PC-9 (cell line): ENCODE measurements at regions not wholly inside any gene's neighbourhood (a gene's known extent, or its start where the extent isn't known, plus 50 kb on each side); places are given as distances from the start of the nearest gene placed in this dataset.

ENCODE experiments used
- BruUV-seq: library from RNA; stranded (reverse); fragments of 400-500 nt; replicated peaks from 2 replicates; lab custom pipeline; 2021; lab: Mats Ljungman, UMichigan
- CTCF ChIA-PET: fragments of 300-600 bp; sonication (Branson Sonifier 250); formaldehyde crosslinking; loops from one replicate; lab custom pipeline; 2022; ENCODE audit warnings: antibody characterized with exemption; lab: Charles Lee
- POLR2A ChIA-PET: fragments of 300-600 bp; sonication (Branson Sonifier 250); formaldehyde crosslinking; loops from one replicate; lab custom pipeline; 2022; ENCODE audit warnings: antibody characterized with exemption; ENCODE audit not compliant: unreplicated experiment; lab: Charles Lee
- DNase-seq, 2 experiments: peaks; one replicate each; pipeline versions ENCODE4 v3.0.0 to v3.0.0-alpha.2; 2015 to 2022; ENCODE audit warnings: mixed read lengths in 1 of 2
- H2AFZ ChIP-seq: fragments of 200-600 bp; sonication (generic); 2 replicates; pipeline ENCODE4 v1.8.1; 2017; ENCODE audit warnings: antibody characterized with exemption
- H3F3A ChIP-seq: fragments of 200-600 bp; sonication (generic); 2 replicates; pipeline ENCODE4 v1.8.1; 2017; ENCODE audit warnings: antibody characterized with exemption, mild to moderate bottlenecking, low read depth; ENCODE audit not compliant: insufficient read depth
- H3K27ac ChIP-seq: fragments of 200-600 bp; sonication (generic); 2 replicates; pipeline ENCODE4 v1.6.1; 2016; ENCODE audit warnings: mixed run types
- H3K27me3 ChIP-seq: fragments of 200-600 bp; sonication (generic); 2 replicates; pipeline ENCODE4 v1.6.1; 2016; ENCODE audit warnings: low read depth, mixed run types; ENCODE audit not compliant: insufficient read depth
- H3K36me3 ChIP-seq: fragments of 200-600 bp; sonication (generic); 2 replicates; pipeline ENCODE4 v1.6.1; 2016; ENCODE audit warnings: low read depth, mixed run types
- H3K4me1 ChIP-seq: fragments of 200-600 bp; sonication (generic); replicated peaks from 2 replicates; pipeline ENCODE4 v1.6.1; 2016; ENCODE audit warnings: mixed run types; ENCODE audit not compliant: insufficient read depth
- H3K4me2 ChIP-seq: fragments of 200-600 bp; sonication (generic); 2 replicates; pipeline ENCODE4 v1.6.1; 2017; ENCODE audit warnings: mixed run types
- H3K4me3 ChIP-seq: fragments of 200-600 bp; sonication (generic); 2 replicates; pipeline ENCODE4 v1.6.1; 2016; ENCODE audit warnings: mixed run types
- H3K79me2 ChIP-seq: fragments of 200-600 bp; sonication (generic); 2 replicates; pipeline ENCODE4 v1.6.1; 2017; ENCODE audit warnings: low read depth, mixed run types
- H3K9me2 ChIP-seq: fragments of 200-600 bp; sonication (generic); 2 replicates; pipeline ENCODE4 v1.8.1; 2017; ENCODE audit warnings: mild to moderate bottlenecking; ENCODE audit not compliant: insufficient read depth
- H3K9me3 ChIP-seq: fragments of 200-600 bp; sonication (generic); 2 replicates; pipeline ENCODE4 v1.8.1; 2016; ENCODE audit warnings: low read depth; ENCODE audit not compliant: insufficient read depth
- H4K20me1 ChIP-seq: fragments of 200-600 bp; sonication (generic); 2 replicates; pipeline ENCODE4 v1.8.1; 2017; ENCODE audit not compliant: insufficient read depth
- CTCF ChIP-seq: fragments of 200-600 bp; sonication (generic); conservative IDR thresholded peaks from 2 replicates; pipeline ENCODE4 v1.6.1; 2017; ENCODE audit warnings: mixed run types, antibody characterized with exemption, mild to moderate bottlenecking, moderate library complexity
- EZH2 ChIP-seq: fragments of 200-600 bp; sonication (generic); IDR thresholded peaks from 2 replicates; pipeline ENCODE4 v1.8.0; 2017; ENCODE audit warnings: antibody characterized with exemption, low read depth
- intact Hi-C: fragments of 100-400 bp; cut with micrococcal nuclease; formaldehyde crosslinking; loops from one replicate; pipeline ENCODE4 v1.10.0; 2022; ENCODE audit not compliant: unreplicated experiment

GRCh38 chr10:15459218-15459617 is 88.1 kb upstream of the FAM171A1 start:
- no peak for DNase-seq
- Histone ChIP-seq H3K4me3 (no peak overlapping the region), H3K4me2 (no peak overlapping the region), H3K9me3 (no peaks in the 10 kb centered on the region), H3K27ac (no peak overlapping the region), H3K79me2 (no peaks in the 10 kb centered on the region), H3K4me1 (no peaks in the 10 kb centered on the region), H4K20me1 (no peaks in the 10 kb centered on the region), H3K27me3 (no peaks in the 10 kb centered on the region), H3K36me3 (no peaks in the 10 kb centered on the region), H3K9me2 (no peaks in the 10 kb centered on the region), H2AFZ (no peak overlapping the region), H3F3A (no peaks in the 10 kb centered on the region)
- BruUV-seq: no TSS peak
- POLR2A ChIA-PET: no interaction called here
- intact Hi-C loops: no loop called here
- CTCF ChIA-PET: no interaction called here
- TF ChIP-seq EZH2: no peak
- no peak for TF ChIP-seq CTCF

DNA sequence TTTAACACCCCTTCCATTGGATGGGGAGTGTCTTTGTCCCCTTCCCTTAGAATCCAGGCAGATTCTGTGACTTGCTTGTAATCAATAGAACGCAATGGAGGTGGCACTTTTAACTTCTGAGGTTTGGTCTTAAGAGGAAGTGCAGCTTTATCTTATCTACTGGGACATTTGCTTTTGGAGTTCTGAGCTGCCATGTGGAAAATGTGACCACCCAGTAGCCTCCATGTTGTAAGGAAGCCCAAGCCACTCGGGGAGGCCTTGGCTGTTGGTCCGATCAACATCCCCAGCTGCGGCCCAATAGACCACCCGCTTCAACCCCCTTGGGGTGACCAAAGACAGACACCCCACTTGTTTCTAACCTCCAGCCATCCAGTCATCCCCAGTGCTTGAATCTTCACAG is 86.3 kb upstream of the FAM171A1 start:
- no TSS peak for BruUV-seq
- TF ChIP-seq EZH2 (no peak), CTCF (no peak)
- no peaks in the 10 kb centered on the region for H3K9me3 ChIP-seq
- no peak overlapping the region for H2AFZ ChIP-seq
- no peaks in the 10 kb centered on the region for H4K20me1 ChIP-seq
- H3K4me1 ChIP-seq: no peaks in the 10 kb centered on the region
- no peaks in the 10 kb centered on the region for H3F3A ChIP-seq
- H3K27me3 ChIP-seq: no peaks in the 10 kb centered on the region
- intact Hi-C loops: no loop called here
- DNase-seq: no peak
- no peak overlapping the region for H3K27ac ChIP-seq
- ChIA-PET POLR2A (no interaction called here), CTCF (no interaction called here)
- H3K4me2 ChIP-seq: no peak overlapping the region
- H3K4me3 ChIP-seq: no peak overlapping the region
- H3K36me3 ChIP-seq: no peaks in the 10 kb centered on the region
- no peaks in the 10 kb centered on the region for H3K9me2 ChIP-seq
- H3K79me2 ChIP-seq: no peaks in the 10 kb centered on the region

- no peaks in the 10 kb centered on the region for H3K9me2 ChIP-seq
- no peak for TF ChIP-seq CTCF
- TF ChIP-seq EZH2: no peak
- no peaks in the 10 kb centered on the region for H3K9me3 ChIP-seq
- H3K36me3 ChIP-seq: no peaks in the 10 kb centered on the region
- H4K20me1 ChIP-seq: no peaks in the 10 kb centered on the region
- ChIA-PET POLR2A (no interaction called here), CTCF (no interaction called here)
- H3F3A ChIP-seq: no peaks in the 10 kb centered on the region
- intact Hi-C loops: no loop called here
- no peaks in the 10 kb centered on the region for H3K27me3 ChIP-seq
- no peak overlapping the region for H3K4me3 ChIP-seq
- no peak overlapping the region for H3K4me2 ChIP-seq
- no peak overlapping the region for H2AFZ ChIP-seq
- H3K27ac ChIP-seq: no peak overlapping the region
- no peak for DNase-seq
- no peaks in the 10 kb centered on the region for H3K4me1 ChIP-seq
- BruUV-seq: no TSS peak
- no peaks in the 10 kb centered on the region for H3K79me2 ChIP-seq
These were observed 84.4 kb upstream of the FAM171A1 start for GRCh38 chr10:15455456-15455855.
